LNCAP (cell line): ENCODE measurements at regions not wholly inside any gene's neighbourhood (a gene's known extent, or its start where the extent isn't known, plus 50 kb on each side); places are given as distances from the start of the nearest gene placed in this dataset.

Experiments
- CTCF ChIP-seq: fragments of 450-650 bp; IDR thresholded peaks from 2 replicates; pipeline ENCODE4 v1.5.1; 2017; ENCODE audit warnings: mild to moderate bottlenecking

GRCh38 chr5:106121972-106122605 is 1548.6 kb downstream of the EFNA5 start:
- peak; percentile 97 for TF ChIP-seq CTCF

GRCh38 chr5:106116682-106117081 is 1554.1 kb downstream of the EFNA5 start:
- TF ChIP-seq CTCF = no peak

- no peak for TF ChIP-seq CTCF
These were observed 1556.8 kb downstream of the EFNA5 start for GRCh38 chr5:106113922-106114321.

GRCh38 chr5:106106384-106106783 is 1564.4 kb downstream of the EFNA5 start:
- TF ChIP-seq CTCF = no peak

GRCh38 chr5:106097340-106097739 is 1573.4 kb downstream of the EFNA5 start:
- no peak for TF ChIP-seq CTCF

GRCh38 chr5:106094839-106095238 is 1575.9 kb downstream of the EFNA5 start:
- TF ChIP-seq CTCF = no peak

GRCh38 chr5:106094204-106094607 is 1576.5 kb downstream of the EFNA5 start:
- no peak for TF ChIP-seq CTCF

- no peak for TF ChIP-seq CTCF
These were observed 1577.6 kb downstream of the EFNA5 start for GRCh38 chr5:106093134-106093533.
